ENCODE measurements at regions not wholly inside any gene's neighbourhood (a gene's known extent, or its start where the extent isn't known, plus 50 kb on each side); places are given as distances from the start of the nearest gene placed in this dataset.
A peak's percentile ranks its signal among the peaks of the same experiment; 100 is the strongest.

- in situ Hi-C loops (cut with HindIII; ENCODE audit: low sequenced_read_pairs), result no loop called here
- no peak for TF ChIP-seq CTCF (IDR thresholded peaks at IDR 0.05; ENCODE audit: low read depth, low read length, missing control alignments)
- no peak overlapping the region for H3K4me3 ChIP-seq (ENCODE audit: low read depth, low read length)
- no peak for DNase-seq (ENCODE audit: low read depth)
Measured at GRCh38 chr10:28386503-28386868, 83.6 kb upstream of the MPP7 start.

- H3K4me3 ChIP-seq (ENCODE audit: low read depth, low read length), result no peak overlapping the region
- no peak for DNase-seq (ENCODE audit: low read depth)
- no peak for TF ChIP-seq CTCF (IDR thresholded peaks at IDR 0.05; ENCODE audit: low read depth, low read length, missing control alignments)
- in situ Hi-C loops (cut with HindIII; ENCODE audit: low sequenced_read_pairs), result no loop called here
Measured at GRCh38 chr10:28387140-28387539, 84.3 kb upstream of the MPP7 start.

GRCh38 chr10:28391283-28391682 lies 88.4 kb upstream of the MPP7 start:
- TF ChIP-seq CTCF (IDR thresholded peaks at IDR 0.05; ENCODE audit: low read depth, low read length, missing control alignments), result no peak
- no peak overlapping the region for H3K4me3 ChIP-seq (ENCODE audit: low read depth, low read length)
- DNase-seq (ENCODE audit: low read depth), result no peak
- in situ Hi-C loops (cut with HindIII; ENCODE audit: low sequenced_read_pairs), result no loop called here

GRCh38 chr10:28393956-28394568 lies 91.2 kb upstream of the MPP7 start:
- peak; percentile 36 for DNase-seq (ENCODE audit: low read depth)
- in situ Hi-C loops (cut with HindIII; ENCODE audit: low sequenced_read_pairs), result no loop called here
- no peak overlapping the region for H3K4me3 ChIP-seq (ENCODE audit: low read depth, low read length)
- peak; percentile 97 for TF ChIP-seq CTCF (IDR thresholded peaks at IDR 0.05; ENCODE audit: low read depth, low read length, missing control alignments)

- DNase-seq (ENCODE audit: low read depth), result no peak
- no peak overlapping the region for H3K4me3 ChIP-seq (ENCODE audit: low read depth, low read length)
- no peak for TF ChIP-seq CTCF (IDR thresholded peaks at IDR 0.05; ENCODE audit: low read depth, low read length, missing control alignments)
- in situ Hi-C loops (cut with HindIII; ENCODE audit: low sequenced_read_pairs), result no loop called here
Measured at GRCh38 chr10:28396331-28396730, 93.5 kb upstream of the MPP7 start.

- DNase-seq (ENCODE audit: low read depth), result no peak
- no peak for TF ChIP-seq CTCF (IDR thresholded peaks at IDR 0.05; ENCODE audit: low read depth, low read length, missing control alignments)
- in situ Hi-C loops (cut with HindIII; ENCODE audit: low sequenced_read_pairs), result no loop called here
- H3K4me3 ChIP-seq (ENCODE audit: low read depth, low read length), result no peak overlapping the region
Measured at GRCh38 chr10:28397229-28397628, 94.4 kb upstream of the MPP7 start.

- no peak for TF ChIP-seq CTCF (IDR thresholded peaks at IDR 0.05; ENCODE audit: low read depth, low read length, missing control alignments)
- in situ Hi-C loops (cut with HindIII; ENCODE audit: low sequenced_read_pairs), result no loop called here
- H3K4me3 ChIP-seq (ENCODE audit: low read depth, low read length), result no peak overlapping the region
- no peak for DNase-seq (ENCODE audit: low read depth)
Measured at GRCh38 chr10:28400176-28400575, 97.3 kb upstream of the MPP7 start.

All from astrocyte of the cerebellum (primary cell).